HuH-7 (cell line): ENCODE measurements at regions not wholly inside any gene's neighbourhood (a gene's known extent, or its start where the extent isn't known, plus 50 kb on each side); places are given as distances from the start of the nearest gene placed in this dataset.
A peak's percentile ranks its signal among the peaks of the same experiment; 100 is the strongest.
"Not testable (repeated sequence)": the region's sequence is repeated elsewhere in the genome, so short reads cannot be mapped to it uniquely, and the experiment has no call there.

Experiments used
- DNase-seq: peaks from one replicate; pipeline ENCODE4 v3.0.0; 2011; ENCODE audit warnings: low spot score

- no peak for DNase-seq
Measured at GRCh38 chr3:34646911-34647460, 848.6 kb downstream of the PDCD6IP start.

- no peak for DNase-seq
Measured at GRCh38 chr3:34650131-34650530, 851.7 kb downstream of the PDCD6IP start.

GRCh38 chr3:34668915-34669314 lies 870.5 kb downstream of the PDCD6IP start:
- DNase-seq, result no peak

- no peak for DNase-seq
Measured at GRCh38 chr3:34669490-34669889, 871.1 kb downstream of the PDCD6IP start.

- no peak for DNase-seq
Measured at GRCh38 chr3:34675383-34676120, 877.1 kb downstream of the PDCD6IP start.

GRCh38 chr3:34676436-34676835 lies 878.0 kb downstream of the PDCD6IP start:
- no peak for DNase-seq

- DNase-seq, result no peak
Measured at GRCh38 chr3:34678575-34678974, 880.1 kb downstream of the PDCD6IP start.

- not testable (repeated sequence) for DNase-seq
Measured at GRCh38 chr3:34679055-34679454, 880.6 kb downstream of the PDCD6IP start.

- DNase-seq, result peak; percentile 6
Measured at GRCh38 chr3:34683851-34684250, 885.4 kb downstream of the PDCD6IP start.

- DNase-seq, result no peak
Measured at GRCh38 chr3:34686541-34686940, 888.1 kb downstream of the PDCD6IP start.

- no peak for DNase-seq
Measured at GRCh38 chr3:34687671-34688070, 889.2 kb downstream of the PDCD6IP start.

- no peak for DNase-seq
Measured at GRCh38 chr3:34696831-34697230, 898.4 kb downstream of the PDCD6IP start.

- DNase-seq, result no peak
Measured at GRCh38 chr3:34703053-34703452, 904.6 kb downstream of the PDCD6IP start.

- DNase-seq, result no peak
Measured at GRCh38 chr3:34724916-34725499, 914.3 kb upstream of the ARPP21 start.

GRCh38 chr3:34725774-34726173 lies 913.6 kb upstream of the ARPP21 start:
- DNase-seq, result no peak

GRCh38 chr3:34727700-34728099 lies 911.6 kb upstream of the ARPP21 start:
- DNase-seq, result no peak

GRCh38 chr3:34742151-34742550 lies 897.2 kb upstream of the ARPP21 start:
- DNase-seq, result no peak

- no peak for DNase-seq
Measured at GRCh38 chr3:34758630-34759261, 880.6 kb upstream of the ARPP21 start.

- no peak for DNase-seq
Measured at GRCh38 chr3:34777386-34777785, 861.9 kb upstream of the ARPP21 start.

- DNase-seq, result no peak
Measured at GRCh38 chr3:34779092-34779491, 860.2 kb upstream of the ARPP21 start.

GRCh38 chr3:34780294-34780693 lies 859.0 kb upstream of the ARPP21 start:
- no peak for DNase-seq

GRCh38 chr3:34780973-34781372 lies 858.4 kb upstream of the ARPP21 start:
- DNase-seq, result no peak

- DNase-seq, result no peak
Measured at GRCh38 chr3:34782871-34783270, 856.5 kb upstream of the ARPP21 start.
